ENCODE measurements at regions not wholly inside any gene's neighbourhood (a gene's known extent, or its start where the extent isn't known, plus 50 kb on each side); places are given as distances from the start of the nearest gene placed in this dataset.
A peak's percentile ranks its signal among the peaks of the same experiment; 100 is the strongest.

GRCh38 chr6:14945461-14946185 is 300.2 kb upstream of the JARID2 start:
- H3K4me3 Mint-ChIP-seq, result no peak overlapping the region
- DNase-seq (ENCODE audit: low spot score) (no peak), ATAC-seq (no peak)
- no peaks in the 10 kb centered on the region for H3K9me3 Mint-ChIP-seq
- H3K27me3 Mint-ChIP-seq (ENCODE audit: low read depth), result no peaks in the 10 kb centered on the region
- POLR2A ChIA-PET, result interaction anchor here (0.6 kb wide), 1 partner anchor 35 kb away, joined by 5 read pairs; no protein-coding TSS in a partner anchor
- CTCF ChIA-PET, result no interaction called here
- H3K4me1 Mint-ChIP-seq, result peaks cover 5% of the 10 kb centered on the region
- no peaks in the 10 kb centered on the region for H3K36me3 Mint-ChIP-seq
- TF ChIP-seq ZNF512 (CRISPR knock-in tag; IDR thresholded peaks at IDR 0.05; ENCODE audit: borderline replicate concordance) (0 out of 2 replicates have a peak, but pooled peaks have one; percentile 35), ATF2 (CRISPR knock-in tag; IDR thresholded peaks at IDR 0.05; ENCODE audit: borderline replicate concordance, low read depth) (no peak)
- H3K27ac Mint-ChIP-seq, result no peak overlapping the region

- H3K4me1 Mint-ChIP-seq, result peaks cover 7% of the 10 kb centered on the region; the same call in 1 of the 2 replicates
- TF ChIP-seq CTCF (IDR thresholded peaks at IDR 0.05), result no peak
- no peak for TF ChIP-seq ZNF263 (CRISPR knock-in tag; IDR thresholded peaks at IDR 0.05; ENCODE audit: low read depth)
- TF ChIP-seq NR2C2 (CRISPR knock-in tag; IDR thresholded peaks at IDR 0.05), result no peak
- no peak for TF ChIP-seq TCF7 (CRISPR knock-in tag; IDR thresholded peaks at IDR 0.05; ENCODE audit: low read depth)
- TF ChIP-seq CREB1 (CRISPR knock-in tag; IDR thresholded peaks at IDR 0.05), result no peak
- TF ChIP-seq NFYB (CRISPR knock-in tag; conservative IDR thresholded peaks at IDR 0.05; ENCODE audit: low read depth), result no peak
- no peak for TF ChIP-seq PRDM15 (CRISPR knock-in tag; IDR thresholded peaks at IDR 0.05)
- TF ChIP-seq E2F5 (CRISPR knock-in tag; IDR thresholded peaks at IDR 0.05), result no peak
- peak overlapping the region; percentile 67; the same call in 1 of the 2 replicates for H3K27ac Mint-ChIP-seq
- ChIA-PET CTCF (no interaction called here), POLR2A (no interaction called here)
- H3K36me3 Mint-ChIP-seq, result no peaks in the 10 kb centered on the region
- H3K9me3 Mint-ChIP-seq, result no peaks in the 10 kb centered on the region
- DNase-seq (ENCODE audit: low spot score), result no peak
- ATAC-seq, result no peak
- no peaks in the 10 kb centered on the region for H3K27me3 Mint-ChIP-seq (ENCODE audit: low read depth)
- H3K4me3 Mint-ChIP-seq, result no peak overlapping the region
Observed at GRCh38 chr6:14946753-14947152, 299.1 kb upstream of the JARID2 start.
